Ovary (tissue), 3 donors: ENCODE measurements at regions not wholly inside any gene's neighbourhood (a gene's known extent, or its start where the extent isn't known, plus 50 kb on each side); places are given as distances from the start of the nearest gene placed in this dataset.

ENCODE experiments used
- EP300 ChIP-seq: sonication (generic); formaldehyde crosslinking; IDR thresholded peaks from one replicate; pipeline ENCODE4 v1.6.1; 2017; ENCODE audit warnings: antibody characterized with exemption
- TF ChIP-seq, protein P1 (sequence below), 3 donors: fragments of 450-650 bp in 2 of 3; fragments of 200-600 bp in 1 of 3; IDR thresholded peaks; one replicate each; pipeline versions ENCODE4 v1.5.1 to v1.8.0; 2016 to 2022; ENCODE audit warnings: antibody characterized with exemption in 3 of 3, mild to moderate bottlenecking in 1 of 3
- donor health status: DM: no; HTN: no; CAD: no.

DNA sequence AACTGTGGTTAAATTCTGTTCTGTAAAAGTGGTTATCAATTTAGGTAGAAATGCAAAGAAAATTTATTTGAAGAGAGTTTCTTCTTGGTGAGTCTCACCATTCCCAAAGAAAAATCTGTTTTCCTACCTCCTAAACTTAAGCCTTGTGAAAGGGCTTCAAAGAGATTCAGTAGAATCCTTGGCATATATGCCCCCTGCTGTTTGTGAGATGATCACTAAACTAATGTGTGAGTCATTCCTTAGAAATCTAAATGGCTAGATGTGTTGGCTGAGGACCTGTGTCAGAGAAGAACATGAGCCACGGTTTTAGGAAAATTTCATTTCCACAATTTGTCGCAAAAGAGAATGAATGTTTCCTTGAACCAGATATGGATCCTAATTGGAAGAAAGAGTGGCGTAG, 260.9 kb downstream of the SLC7A11 start:
- no peak for TF ChIP-seq EP300
- TF ChIP-seq, protein P1, sequence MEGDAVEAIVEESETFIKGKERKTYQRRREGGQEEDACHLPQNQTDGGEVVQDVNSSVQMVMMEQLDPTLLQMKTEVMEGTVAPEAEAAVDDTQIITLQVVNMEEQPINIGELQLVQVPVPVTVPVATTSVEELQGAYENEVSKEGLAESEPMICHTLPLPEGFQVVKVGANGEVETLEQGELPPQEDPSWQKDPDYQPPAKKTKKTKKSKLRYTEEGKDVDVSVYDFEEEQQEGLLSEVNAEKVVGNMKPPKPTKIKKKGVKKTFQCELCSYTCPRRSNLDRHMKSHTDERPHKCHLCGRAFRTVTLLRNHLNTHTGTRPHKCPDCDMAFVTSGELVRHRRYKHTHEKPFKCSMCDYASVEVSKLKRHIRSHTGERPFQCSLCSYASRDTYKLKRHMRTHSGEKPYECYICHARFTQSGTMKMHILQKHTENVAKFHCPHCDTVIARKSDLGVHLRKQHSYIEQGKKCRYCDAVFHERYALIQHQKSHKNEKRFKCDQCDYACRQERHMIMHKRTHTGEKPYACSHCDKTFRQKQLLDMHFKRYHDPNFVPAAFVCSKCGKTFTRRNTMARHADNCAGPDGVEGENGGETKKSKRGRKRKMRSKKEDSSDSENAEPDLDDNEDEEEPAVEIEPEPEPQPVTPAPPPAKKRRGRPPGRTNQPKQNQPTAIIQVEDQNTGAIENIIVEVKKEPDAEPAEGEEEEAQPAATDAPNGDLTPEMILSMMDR (IDR thresholded peaks at IDR 0.05), result no peak
